ENCODE measurements at regions not wholly inside any gene's neighbourhood (a gene's known extent, or its start where the extent isn't known, plus 50 kb on each side); places are given as distances from the start of the nearest gene placed in this dataset.

GRCh38 chr3:152742368-152743347, 92.3 kb upstream of the P2RY1 start:
- Histone ChIP-seq H3K9me3 (no peaks in the 10 kb centered on the region), H3K27ac (no peak overlapping the region), H3K36me3 (no peaks in the 10 kb centered on the region), H3K27me3 (replicated peaks in 1 of 7) (no peaks in the 10 kb centered on the region), H3K4me1 (no peaks in the 10 kb centered on the region), H3K4me3 (no peak overlapping the region)
- no peak for TF ChIP-seq CTCF (IDR thresholded peaks at IDR 0.05 in 8 of 11, conservative IDR thresholded peaks at IDR 0.05 in 3 of 11)
- TF ChIP-seq POLR2A (IDR thresholded peaks at IDR 0.05), result no peak
- no peak for TF ChIP-seq POLR2AphosphoS5 (IDR thresholded peaks at IDR 0.05)
- no peak for DNase-seq
- whole genome bisulfite sequencing, 5 donors, result 66 to 85% (median 77%) methylated on average over 2 of the region's 2 CpGs
- intact Hi-C loops (cut with DNase I; ENCODE audit: low total_unique reads), result no loop called here

- Histone ChIP-seq H3K27ac (no peak overlapping the region), H3K9me3 (peaks cover 0 to 20% (median 15%) of the 10 kb centered on the region in 8 donors), H3K4me1 (no peaks in the 10 kb centered on the region), H3K4me3 (no peak overlapping the region), H3K27me3 (replicated peaks in 1 of 7) (no peaks in the 10 kb centered on the region), H3K36me3 (no peaks in the 10 kb centered on the region)
- 85 to 96% (median 91%) methylated on average over 1 of the region's 1 CpG for WGBS, 5 donors
- intact Hi-C loops (cut with DNase I; ENCODE audit: low total_unique reads), result no loop called here
- DNase-seq, result no peak
- TF ChIP-seq POLR2AphosphoS5 (IDR thresholded peaks at IDR 0.05) (no peak), POLR2A (IDR thresholded peaks at IDR 0.05) (no peak), CTCF (IDR thresholded peaks at IDR 0.05 in 8 of 11, conservative IDR thresholded peaks at IDR 0.05 in 3 of 11) (no peak)
These were observed 89.3 kb upstream of the P2RY1 start for GRCh38 chr3:152745646-152746045.

- intact Hi-C loops (cut with DNase I; ENCODE audit: low total_unique reads), result no loop called here
- WGBS, 5 donors, result 73 to 90% (median 76%) methylated on average over 2 of the region's 2 CpGs
- Histone ChIP-seq H3K9me3 (peaks cover 0 to 14% (median 9%) of the 10 kb centered on the region in 8 donors), H3K36me3 (no peaks in the 10 kb centered on the region), H3K27me3 (replicated peaks in 1 of 7) (no peaks in the 10 kb centered on the region), H3K27ac (no peak overlapping the region), H3K4me1 (no peaks in the 10 kb centered on the region), H3K4me3 (no peak overlapping the region)
- no peak for TF ChIP-seq POLR2AphosphoS5 (IDR thresholded peaks at IDR 0.05)
- no peak for TF ChIP-seq POLR2A (IDR thresholded peaks at IDR 0.05)
- TF ChIP-seq CTCF (IDR thresholded peaks at IDR 0.05 in 8 of 11, conservative IDR thresholded peaks at IDR 0.05 in 3 of 11), result no peak
- DNase-seq, result no peak
These were observed 80.6 kb upstream of the P2RY1 start for GRCh38 chr3:152754303-152754702.

- Histone ChIP-seq H3K4me3 (no peak overlapping the region), H3K36me3 (no peaks in the 10 kb centered on the region), H3K9me3 (no peaks in the 10 kb centered on the region), H3K27ac (no peak overlapping the region), H3K4me1 (no peaks in the 10 kb centered on the region), H3K27me3 (replicated peaks in 1 of 7) (no peaks in the 10 kb centered on the region)
- no peak for DNase-seq
- intact Hi-C loops (cut with DNase I; ENCODE audit: low total_unique reads), result no loop called here
- no peak for TF ChIP-seq CTCF (IDR thresholded peaks at IDR 0.05 in 8 of 11, conservative IDR thresholded peaks at IDR 0.05 in 3 of 11)
- TF ChIP-seq POLR2A (IDR thresholded peaks at IDR 0.05), result no peak
- no peak for TF ChIP-seq POLR2AphosphoS5 (IDR thresholded peaks at IDR 0.05)
These were observed 78.1 kb upstream of the P2RY1 start for GRCh38 chr3:152756807-152757206.
